Adrenal gland (tissue), 9 donors: ENCODE measurements at regions not wholly inside any gene's neighbourhood (a gene's known extent, or its start where the extent isn't known, plus 50 kb on each side); places are given as distances from the start of the nearest gene placed in this dataset.

Experiments used
- DNase-seq, 7 donors: peaks; one replicate each; pipeline ENCODE4 v3.0.0-alpha.2; 2019 to 2020
- H3K27ac ChIP-seq, 5 donors: fragments of 200-600 bp; sonication (generic) in 4 of 5; 1 replicate in 3 of 5; 2 replicates in 2 of 5; pipeline versions ENCODE4 v1.5.1 to v1.8.0; 2016 to 2020; ENCODE audit warnings: mild to moderate bottlenecking in 1 of 5
- H3K27me3 ChIP-seq: fragments of 200-600 bp; 2 replicates; pipeline ENCODE4 v1.8.0; 2021
- H3K36me3 ChIP-seq, 2 donors: fragments of 200-600 bp; replicated peaks in 1 of 2; 1 replicate in 1 of 2; 2 replicates in 1 of 2; pipeline versions ENCODE4 v1.5.1 to v1.8.0; 2018 to 2022
- H3K4me1 ChIP-seq, 2 donors: fragments of 200-600 bp; replicated peaks in 1 of 2; 1 replicate in 1 of 2; 2 replicates in 1 of 2; pipeline versions ENCODE4 v1.5.1 to v1.8.0; 2018 to 2021
- H3K4me3 ChIP-seq, 4 donors: fragments of 200-600 bp; sonication (generic) in 3 of 4; one replicate each; pipeline ENCODE4 v1.5.1; 2016 to 2018
- H3K9me3 ChIP-seq, 3 donors: fragments of 200-600 bp; sonication (generic) in 1 of 3; replicated peaks in 1 of 3; 1 replicate in 2 of 3; 2 replicates in 1 of 3; pipeline versions ENCODE4 v1.5.1 to v1.8.0; 2016 to 2021
- CTCF ChIP-seq, 6 experiments: fragments of 450-650 bp in 4 of 6; fragments of 200-600 bp in 2 of 6; sonication (generic) in 1 of 6; IDR thresholded peaks; 1 replicate in 5 of 6; 2 replicates in 1 of 6; pipeline versions ENCODE4 v1.5.1 to v1.8.0; 2016 to 2021; ENCODE audit warnings: antibody characterized with exemption in 6 of 6, mild to moderate bottlenecking in 2 of 6, moderate library complexity in 1 of 6
- POLR2A ChIP-seq, 2 donors: fragments of 450-650 bp; IDR thresholded peaks; one replicate each; pipeline ENCODE4 v1.6.1; 2017; ENCODE audit warnings: antibody characterized with exemption in 2 of 2, mild to moderate bottlenecking in 2 of 2, moderate library complexity in 1 of 2
- WGBS, 4 donors: extraction: QIAGEN DNeasy Blood & Tissue Kit in 2 of 4; methylation state at CpG; one replicate each; pipeline versions ENCODE4 v1.1.5 to v1.1.7; 2013 to 2017; 5-methylcytosine and 5-hydroxymethylcytosine counted together
- intact Hi-C, 2 donors: fragments of 100-400 bp; cut with DNase I; formaldehyde crosslinking; loops; one replicate each; pipeline versions ENCODE4 v1.14.1 to v1.15.0; 2022 to 2023
- donor health status: healthy with polysubstance abuse.
- donor health status: Bipolar disorder and iron deficiency.
- donor health status: DM: yes; HTN: yes; CAD: no.
- donor health status: DM: no; HTN: no; CAD: no.
- donor health status: DM: no; HTN: no; CAD: no.

- no peak for DNase-seq
- no peaks in the 10 kb centered on the region for H3K27me3 ChIP-seq
- H3K4me1 ChIP-seq: no peaks in the 10 kb centered on the region
- H3K27ac ChIP-seq: no peak overlapping the region
- no peaks in the 10 kb centered on the region for H3K9me3 ChIP-seq
- intact Hi-C loops: loop anchor here in 1 of 2 donors (5.0 kb wide), 1 partner anchor 100 kb away; no protein-coding TSS in a partner anchor
- no peak for TF ChIP-seq CTCF (IDR thresholded peaks at IDR 0.05)
- H3K36me3 ChIP-seq: no peaks in the 10 kb centered on the region
- no peak overlapping the region for H3K4me3 ChIP-seq
Observed at GRCh38 chr11:32187111-32187510, 96.2 kb downstream of the RCN1 start.

DNA sequence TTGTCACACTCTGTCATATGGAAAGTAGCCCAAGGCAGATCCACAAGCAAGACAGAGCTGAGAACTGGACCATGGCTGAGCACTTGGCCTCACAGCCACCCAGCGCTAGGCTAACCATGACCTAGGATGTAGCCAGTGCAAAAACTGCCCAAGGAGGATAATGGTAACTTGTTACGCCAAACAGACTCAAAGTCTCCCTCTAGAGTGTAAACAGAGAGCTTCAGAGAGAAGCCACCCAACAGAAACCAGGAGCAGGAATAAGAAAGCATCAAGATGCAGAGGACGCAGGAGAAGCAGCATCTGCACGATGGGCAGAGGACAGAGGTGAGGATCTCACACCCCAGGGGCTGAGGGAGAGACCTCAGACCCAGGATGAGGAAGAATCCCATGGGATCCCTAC lies 97.9 kb downstream of the RCN1 start:
- Histone ChIP-seq H3K27ac (no peak overlapping the region), H3K36me3 (no peaks in the 10 kb centered on the region), H3K9me3 (no peaks in the 10 kb centered on the region), H3K4me1 (no peaks in the 10 kb centered on the region), H3K4me3 (no peak overlapping the region), H3K27me3 (no peaks in the 10 kb centered on the region)
- TF ChIP-seq CTCF (IDR thresholded peaks at IDR 0.05) (no peak), POLR2A (IDR thresholded peaks at IDR 0.05) (no peak)
- intact Hi-C loops: loop anchor here in 1 of 2 donors (5.0 kb wide), 1 partner anchor 99 kb away; no protein-coding TSS in a partner anchor
- WGBS, 4 donors: 79 to 91% (median 89%) methylated on average over 4 of the region's 4 CpGs
- DNase-seq: no peak

DNA sequence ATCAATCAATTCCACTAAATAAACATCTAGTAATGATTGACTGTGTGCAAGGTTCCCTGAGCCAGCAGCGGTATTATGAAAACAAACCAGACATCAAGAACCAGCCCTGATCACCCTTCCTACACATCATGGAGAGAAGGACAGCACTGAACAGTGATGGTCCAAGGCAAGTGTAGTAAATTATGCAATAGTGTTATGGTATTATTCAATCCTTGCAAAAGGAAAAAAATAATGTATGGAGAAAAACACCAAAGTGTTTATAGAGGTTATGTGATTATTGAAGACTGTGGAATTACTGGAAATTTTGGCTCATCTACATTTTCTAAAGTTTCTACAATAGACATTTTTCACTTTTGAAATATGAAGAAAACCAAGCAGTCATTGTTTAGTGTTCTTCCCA lies 105.3 kb downstream of the RCN1 start:
- Histone ChIP-seq H3K4me3 (no peak overlapping the region), H3K4me1 (no peaks in the 10 kb centered on the region), H3K27me3 (peaks cover 6% of the 10 kb centered on the region), H3K9me3 (no peaks in the 10 kb centered on the region), H3K36me3 (no peaks in the 10 kb centered on the region), H3K27ac (no peak overlapping the region)
- WGBS, 4 donors: 30 to 44% (median 42%) methylated on average over 1 of the region's 1 CpG
- peak in 1 of 7 donors; percentile 1 for DNase-seq
- TF ChIP-seq CTCF (IDR thresholded peaks at IDR 0.05) (no peak), POLR2A (IDR thresholded peaks at IDR 0.05) (no peak)
- intact Hi-C loops: no loop called here

DNA sequence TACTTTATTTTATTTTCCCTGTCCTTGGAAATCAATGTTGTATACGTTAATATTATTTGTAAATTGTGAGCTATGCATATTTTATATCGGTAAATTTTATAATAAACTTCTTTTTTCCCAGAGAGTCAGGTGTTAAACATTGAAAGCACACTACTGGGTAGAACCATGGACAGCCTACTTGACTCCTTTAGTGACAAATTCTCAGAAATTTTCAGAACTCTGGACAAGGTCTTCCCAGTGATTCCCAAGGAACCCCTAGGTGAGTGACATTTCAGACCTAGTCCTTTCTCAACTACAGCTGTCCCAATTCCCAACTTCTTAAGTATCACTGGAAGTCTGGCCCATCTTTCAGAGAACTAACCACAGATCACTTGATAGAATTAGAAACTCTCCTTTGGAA lies 107.2 kb downstream of the RCN1 start:
- intact Hi-C loops: no loop called here
- no peak overlapping the region for H3K4me3 ChIP-seq
- TF ChIP-seq POLR2A (IDR thresholded peaks at IDR 0.05): no peak
- no peak for TF ChIP-seq CTCF (IDR thresholded peaks at IDR 0.05)
- H3K9me3 ChIP-seq: no peaks in the 10 kb centered on the region
- no peak overlapping the region for H3K27ac ChIP-seq
- peaks cover 6% of the 10 kb centered on the region for H3K27me3 ChIP-seq
- 73 to 82% (median 77%) methylated on average over 2 of the region's 2 CpGs for whole genome bisulfite sequencing, 4 donors
- H3K36me3 ChIP-seq: no peaks in the 10 kb centered on the region
- no peak for DNase-seq
- H3K4me1 ChIP-seq: no peaks in the 10 kb centered on the region
